Body of pancreas (tissue), 4 donors: ENCODE measurements at regions not wholly inside any gene's neighbourhood (a gene's known extent, or its start where the extent isn't known, plus 50 kb on each side); places are given as distances from the start of the nearest gene placed in this dataset.

Source experiments
- ATAC-seq: fragments of 150-250 bp; one replicate; pipeline ENCODE4 v1.9.1; 2016
- DNase-seq, 4 donors: peaks; one replicate each; pipeline ENCODE4 v3.0.0-alpha.2; 2019
- H3K27ac ChIP-seq, 4 donors: fragments of 200-600 bp; sonication (generic); 1 replicate in 3 of 4; 2 replicates in 1 of 4; pipeline versions ENCODE4 v1.5.1 to v1.6.1; 2016 to 2019; ENCODE audit warnings: mild to moderate bottlenecking in 1 of 4, mixed read lengths in 1 of 4, moderate library complexity in 1 of 4
- H3K27me3 ChIP-seq, 2 donors: fragments of 200-600 bp; sonication (generic); one replicate each; pipeline ENCODE4 v1.6.0; 2016; ENCODE audit warnings: mild to moderate bottlenecking in 1 of 2
- H3K36me3 ChIP-seq, 2 donors: fragments of 200-600 bp; sonication (generic); replicated peaks in 1 of 2; 2 replicates each; pipeline ENCODE4 v1.5.1; 2016; ENCODE audit warnings: low read depth in 2 of 2; ENCODE audit not compliant: insufficient read depth in 1 of 2
- H3K4me1 ChIP-seq: fragments of 200-600 bp; sonication (generic); one replicate; pipeline ENCODE4 v1.6.0; 2016
- H3K4me3 ChIP-seq, 2 donors: fragments of 200-600 bp; sonication (generic); 1 replicate in 1 of 2; 2 replicates in 1 of 2; pipeline ENCODE4 v1.5.1; 2016 to 2019
- H3K9me3 ChIP-seq, 3 donors: fragments of 200-600 bp; sonication (generic); 1 replicate in 2 of 3; 2 replicates in 1 of 3; pipeline ENCODE4 v1.5.1; 2016
- CTCF ChIP-seq, 7 experiments: fragments of 450-650 bp in 4 of 7; fragments of 200-600 bp in 3 of 7; sonication (generic) in 3 of 7; IDR thresholded peaks; one replicate each; pipeline ENCODE4 v1.5.1; 2016 to 2019; ENCODE audit warnings: antibody characterized with exemption in 7 of 7
- POLR2A ChIP-seq, 3 donors: fragments of 450-650 bp; IDR thresholded peaks; one replicate each; pipeline ENCODE4 v1.6.1; 2016; ENCODE audit warnings: antibody characterized with exemption in 3 of 3, mild to moderate bottlenecking in 2 of 3
- WGBS, 2 donors: methylation state at CpG; one replicate each; pipeline ENCODE4 v1.1.5; 2017; 5-methylcytosine and 5-hydroxymethylcytosine counted together
- intact Hi-C: fragments of 100-400 bp; cut with DNase I; formaldehyde crosslinking; loops from one replicate; pipeline ENCODE4 v1.15.1; 2023

DNA sequence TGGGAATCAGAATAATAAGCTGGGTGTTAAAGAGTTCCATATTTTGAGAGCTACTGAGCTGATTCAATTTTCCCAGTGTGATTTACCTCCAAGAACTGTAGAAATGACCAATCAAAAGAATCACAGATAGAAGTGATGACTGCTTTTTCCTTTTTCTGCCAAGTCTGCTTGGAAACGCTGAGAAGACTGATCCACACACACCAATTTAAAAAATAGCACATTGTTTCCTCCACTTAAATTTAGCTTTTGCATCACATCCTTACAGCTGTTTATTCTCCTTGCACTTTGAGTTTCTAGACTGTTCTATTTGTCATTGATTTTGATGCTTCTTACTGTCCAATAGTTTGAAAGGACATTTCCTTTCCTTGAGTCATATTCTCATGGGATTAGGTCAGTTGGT, 590.3 kb upstream of the CHAC2 start:
- TF ChIP-seq CTCF (IDR thresholded peaks at IDR 0.05): no peak
- WGBS, 2 donors: 89 to 90% methylated on average over 1 of the region's 1 CpG
- Histone ChIP-seq H3K36me3 (no peaks in the 10 kb centered on the region), H3K27me3 (no peaks in the 10 kb centered on the region), H3K9me3 (no peaks in the 10 kb centered on the region), H3K27ac (no peak overlapping the region), H3K4me3 (no peak overlapping the region), H3K4me1 (peaks cover 12% of the 10 kb centered on the region)
- no peak for DNase-seq
- ATAC-seq: no peak
- intact Hi-C loops: no loop called here

DNA sequence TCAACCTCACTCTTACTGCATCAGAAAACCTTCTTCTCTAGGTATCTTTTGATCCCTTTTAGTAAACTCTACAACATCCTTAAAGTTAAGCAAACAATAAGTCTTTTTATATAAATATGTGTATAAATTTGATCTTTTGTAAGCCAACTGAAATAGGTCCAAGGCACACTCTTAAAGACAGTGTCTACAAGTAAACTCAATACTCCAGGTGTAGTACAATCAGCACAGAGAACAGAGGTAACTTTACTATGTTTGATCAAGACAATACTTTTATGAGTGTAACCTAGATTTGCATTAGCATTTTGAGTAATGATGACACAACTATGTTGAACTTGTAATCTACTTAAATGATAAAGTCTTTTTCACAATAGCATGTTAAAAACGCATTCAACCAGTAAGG, 593.1 kb upstream of the CHAC2 start:
- no peak for TF ChIP-seq POLR2A (IDR thresholded peaks at IDR 0.05)
- no peak for TF ChIP-seq CTCF (IDR thresholded peaks at IDR 0.05)
- ATAC-seq (no peak), DNase-seq (no peak)
- H3K27ac ChIP-seq: no peak overlapping the region
- H3K9me3 ChIP-seq: no peaks in the 10 kb centered on the region
- no peaks in the 10 kb centered on the region for H3K27me3 ChIP-seq
- H3K36me3 ChIP-seq: no peaks in the 10 kb centered on the region
- H3K4me1 ChIP-seq: no peaks in the 10 kb centered on the region
- WGBS, 2 donors: 62 to 75% methylated on average over 1 of the region's 1 CpG
- intact Hi-C loops: no loop called here
- H3K4me3 ChIP-seq: no peak overlapping the region

GRCh38 chr2:53173698-53174455, 593.7 kb upstream of the CHAC2 start:
- H3K4me3 ChIP-seq: no peak overlapping the region
- H3K36me3 ChIP-seq: no peaks in the 10 kb centered on the region
- WGBS, 2 donors: 78 to 86% methylated on average over 7 of the region's 7 CpGs
- ATAC-seq (no peak), DNase-seq (no peak)
- H3K4me1 ChIP-seq: no peaks in the 10 kb centered on the region
- TF ChIP-seq CTCF (IDR thresholded peaks at IDR 0.05) (no peak), POLR2A (IDR thresholded peaks at IDR 0.05) (no peak)
- H3K9me3 ChIP-seq: no peaks in the 10 kb centered on the region
- intact Hi-C loops: no loop called here
- no peak overlapping the region for H3K27ac ChIP-seq
- H3K27me3 ChIP-seq: no peaks in the 10 kb centered on the region

DNA sequence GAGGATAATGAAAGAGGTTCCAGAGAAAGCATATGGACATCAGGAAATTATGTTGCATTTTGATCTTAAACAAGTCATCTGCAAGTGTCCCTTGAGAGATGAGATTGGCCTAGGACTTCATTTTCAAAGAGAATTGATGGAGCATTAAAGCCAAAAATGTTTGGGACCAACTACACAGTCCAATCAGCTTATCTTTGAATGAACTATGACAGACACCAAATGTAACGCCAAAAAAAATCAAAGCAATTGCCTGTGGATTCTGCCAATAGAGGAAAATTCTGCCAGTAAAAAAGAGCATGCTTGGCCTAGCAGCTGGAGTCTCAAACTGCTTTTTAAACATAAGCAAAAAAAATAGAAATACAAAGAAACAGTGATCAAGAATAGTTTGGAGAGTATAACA, 594.5 kb upstream of the CHAC2 start:
- DNase-seq: no peak
- Histone ChIP-seq H3K4me3 (no peak overlapping the region), H3K27ac (no peak overlapping the region), H3K9me3 (no peaks in the 10 kb centered on the region), H3K36me3 (no peaks in the 10 kb centered on the region), H3K27me3 (no peaks in the 10 kb centered on the region), H3K4me1 (no peaks in the 10 kb centered on the region)
- intact Hi-C loops: no loop called here
- no peak for TF ChIP-seq POLR2A (IDR thresholded peaks at IDR 0.05)
- no peak for TF ChIP-seq CTCF (IDR thresholded peaks at IDR 0.05)
- 64 to 73% methylated on average over 1 of the region's 1 CpG for WGBS, 2 donors
- ATAC-seq: no peak

GRCh38 chr2:53170466-53170865, 597.1 kb upstream of the CHAC2 start:
- no peaks in the 10 kb centered on the region for H3K36me3 ChIP-seq
- H3K4me1 ChIP-seq: no peaks in the 10 kb centered on the region
- H3K9me3 ChIP-seq: no peaks in the 10 kb centered on the region
- H3K4me3 ChIP-seq: no peak overlapping the region
- DNase-seq (no peak), ATAC-seq (no peak)
- intact Hi-C loops: no loop called here
- TF ChIP-seq CTCF (IDR thresholded peaks at IDR 0.05): no peak
- TF ChIP-seq POLR2A (IDR thresholded peaks at IDR 0.05): no peak
- no peak overlapping the region for H3K27ac ChIP-seq
- H3K27me3 ChIP-seq: no peaks in the 10 kb centered on the region
- 62 to 79% methylated on average over 2 of the region's 2 CpGs for WGBS, 2 donors
